Uterus (tissue), 2 donors: ENCODE measurements at regions not wholly inside any gene's neighbourhood (a gene's known extent, or its start where the extent isn't known, plus 50 kb on each side); places are given as distances from the start of the nearest gene placed in this dataset.

Experiments used
- POLR2A ChIP-seq, 2 donors: fragments of 450-650 bp; IDR thresholded peaks; one replicate each; pipeline ENCODE4 v1.6.1; 2016; ENCODE audit warnings: antibody characterized with exemption in 2 of 2, mild to moderate bottlenecking in 1 of 2, moderate library complexity in 1 of 2
- TF ChIP-seq, protein P1 (sequence below), 4 experiments: fragments of 200-600 bp in 2 of 4; fragments of 450-650 bp in 2 of 4; sonication (generic) in 2 of 4; IDR thresholded peaks; one replicate each; pipeline ENCODE4 v1.5.1; 2016 to 2019; ENCODE audit warnings: antibody characterized with exemption in 4 of 4, mild to moderate bottlenecking in 2 of 4, moderate library complexity in 1 of 4

DNA sequence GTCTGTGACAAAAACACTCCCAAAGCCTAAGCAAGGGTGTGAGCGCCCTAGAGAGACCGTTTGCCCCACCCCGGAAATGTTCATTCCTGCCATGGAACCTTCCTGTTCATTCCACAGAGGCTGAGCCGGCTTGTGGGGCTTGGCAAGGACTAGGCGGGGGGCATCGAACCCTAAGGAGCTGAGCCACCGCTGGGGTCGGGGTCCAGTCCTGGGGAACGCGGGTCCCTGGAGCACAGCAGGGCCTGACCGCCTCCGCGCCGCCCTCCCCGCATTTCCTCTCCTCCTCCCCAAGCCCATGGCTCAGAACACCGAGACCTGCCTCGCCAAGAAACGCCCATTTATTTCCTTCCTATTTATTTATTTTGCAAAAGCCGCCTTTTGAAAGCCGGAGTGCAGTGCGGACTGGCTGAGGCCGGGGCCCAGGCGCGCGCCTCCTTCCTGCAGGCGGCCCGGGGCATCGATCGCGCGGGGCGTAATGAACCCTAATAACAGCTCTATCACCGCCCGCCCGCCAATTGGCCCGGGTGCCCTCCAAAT lies 228.9 kb upstream of the IRX4 start:
- TF ChIP-seq, protein P1, sequence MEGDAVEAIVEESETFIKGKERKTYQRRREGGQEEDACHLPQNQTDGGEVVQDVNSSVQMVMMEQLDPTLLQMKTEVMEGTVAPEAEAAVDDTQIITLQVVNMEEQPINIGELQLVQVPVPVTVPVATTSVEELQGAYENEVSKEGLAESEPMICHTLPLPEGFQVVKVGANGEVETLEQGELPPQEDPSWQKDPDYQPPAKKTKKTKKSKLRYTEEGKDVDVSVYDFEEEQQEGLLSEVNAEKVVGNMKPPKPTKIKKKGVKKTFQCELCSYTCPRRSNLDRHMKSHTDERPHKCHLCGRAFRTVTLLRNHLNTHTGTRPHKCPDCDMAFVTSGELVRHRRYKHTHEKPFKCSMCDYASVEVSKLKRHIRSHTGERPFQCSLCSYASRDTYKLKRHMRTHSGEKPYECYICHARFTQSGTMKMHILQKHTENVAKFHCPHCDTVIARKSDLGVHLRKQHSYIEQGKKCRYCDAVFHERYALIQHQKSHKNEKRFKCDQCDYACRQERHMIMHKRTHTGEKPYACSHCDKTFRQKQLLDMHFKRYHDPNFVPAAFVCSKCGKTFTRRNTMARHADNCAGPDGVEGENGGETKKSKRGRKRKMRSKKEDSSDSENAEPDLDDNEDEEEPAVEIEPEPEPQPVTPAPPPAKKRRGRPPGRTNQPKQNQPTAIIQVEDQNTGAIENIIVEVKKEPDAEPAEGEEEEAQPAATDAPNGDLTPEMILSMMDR (IDR thresholded peaks at IDR 0.05), result no peak
- TF ChIP-seq POLR2A (IDR thresholded peaks at IDR 0.05), result no peak
